Tibial artery (tissue), 4 donors: ENCODE measurements at regions not wholly inside any gene's neighbourhood (a gene's known extent, or its start where the extent isn't known, plus 50 kb on each side); places are given as distances from the start of the nearest gene placed in this dataset.
"Not testable (repeated sequence)": the region's sequence is repeated elsewhere in the genome, so short reads cannot be mapped to it uniquely, and the experiment has no call there.

Experiments
- DNase-seq, 2 donors: peaks; one replicate each; pipeline ENCODE4 v3.0.0-alpha.2; 2019
- H3K27ac ChIP-seq, 2 donors: fragments of 200-600 bp; sonication (generic) in 1 of 2; 1 replicate in 1 of 2; 2 replicates in 1 of 2; pipeline ENCODE4 v1.5.1; 2018 to 2019; ENCODE audit warnings: mild to moderate bottlenecking in 1 of 2
- H3K27me3 ChIP-seq, 2 donors: fragments of 200-600 bp; sonication (generic) in 1 of 2; one replicate each; pipeline versions ENCODE4 v1.5.1 to v1.6.0; 2016 to 2019
- H3K36me3 ChIP-seq, 3 donors: fragments of 200-600 bp; sonication (generic) in 2 of 3; one replicate each; pipeline ENCODE4 v1.5.1; 2016 to 2019; ENCODE audit warnings: mild to moderate bottlenecking in 2 of 3
- H3K4me1 ChIP-seq, 4 donors: fragments of 200-600 bp; sonication (generic) in 2 of 4; 1 replicate in 3 of 4; 2 replicates in 1 of 4; pipeline ENCODE4 v1.5.1; 2016 to 2019
- H3K4me3 ChIP-seq, 2 donors: fragments of 200-600 bp; sonication (generic) in 1 of 2; 1 replicate in 1 of 2; 2 replicates in 1 of 2; pipeline ENCODE4 v1.5.1; 2018 to 2019; ENCODE audit warnings: mild to moderate bottlenecking in 2 of 2
- H3K9me3 ChIP-seq, 3 donors: fragments of 200-600 bp; sonication (generic) in 1 of 3; one replicate each; pipeline ENCODE4 v1.5.1; 2016 to 2019
- CTCF ChIP-seq, 2 experiments: fragments of 200-600 bp in 1 of 2; fragments of 450-650 bp in 1 of 2; IDR thresholded peaks; one replicate each; pipeline ENCODE4 v1.5.1; 2017 to 2019; ENCODE audit warnings: antibody characterized with exemption in 2 of 2, mild to moderate bottlenecking in 1 of 2, moderate library complexity in 1 of 2
- intact Hi-C: fragments of 100-400 bp; cut with DNase I; formaldehyde crosslinking; loops from one replicate; pipeline ENCODE4 v1.15.0; 2023; ENCODE audit warnings: low total_unique reads

DNA sequence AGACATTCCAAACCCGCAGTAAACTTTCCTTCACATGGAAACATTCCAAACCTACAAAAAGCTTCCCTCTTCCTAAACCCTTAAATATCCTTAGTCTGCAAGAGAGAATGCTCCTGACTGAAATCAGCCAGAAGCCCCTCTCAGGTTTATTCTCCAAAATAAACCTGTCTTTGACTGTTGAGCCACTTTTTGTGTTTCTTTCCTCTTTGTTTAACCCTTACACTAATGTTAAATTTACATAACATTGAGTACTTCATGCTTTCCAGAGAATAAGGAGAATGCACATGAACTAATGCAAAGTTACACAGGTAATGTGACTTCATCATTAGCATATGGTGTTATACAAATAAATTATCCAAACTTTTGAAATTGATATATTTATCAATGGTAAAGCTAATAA lies 262.6 kb upstream of the PRKCQ start:
- intact Hi-C loops, result no loop called here
- no peak for TF ChIP-seq CTCF (IDR thresholded peaks at IDR 0.05)

DNA sequence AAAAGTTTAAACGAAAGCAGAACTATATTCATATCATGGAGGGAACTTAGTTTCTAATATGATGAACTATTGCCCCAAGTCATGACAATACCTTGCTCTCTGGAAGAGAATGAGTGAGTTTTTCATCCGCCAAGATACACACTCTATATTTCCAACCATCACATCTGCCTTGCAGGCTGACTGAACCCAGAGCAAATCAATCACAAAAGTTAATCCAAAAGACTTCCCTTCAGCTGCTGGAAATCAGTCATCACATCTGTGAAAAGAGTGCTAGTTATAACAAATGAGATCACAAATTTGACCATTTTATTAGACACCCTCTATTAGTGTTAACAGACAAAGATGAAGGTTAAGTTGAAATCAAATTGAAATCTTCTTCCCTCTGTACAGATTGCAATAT lies 261.7 kb upstream of the PRKCQ start:
- no peaks in the 10 kb centered on the region for H3K36me3 ChIP-seq
- H3K4me1 ChIP-seq, result no peaks in the 10 kb centered on the region
- H3K9me3 ChIP-seq, result peaks cover 0 to 10% (median 0%) of the 10 kb centered on the region in 3 donors
- intact Hi-C loops, result no loop called here
- DNase-seq, result no peak
- no peak overlapping the region for H3K27ac ChIP-seq
- no peak overlapping the region for H3K4me3 ChIP-seq
- H3K27me3 ChIP-seq, result no peaks in the 10 kb centered on the region
- TF ChIP-seq CTCF (IDR thresholded peaks at IDR 0.05), result no peak

More for the DNA sequence above, 262.6 kb upstream of the PRKCQ start:
- H3K27ac ChIP-seq, result no peak overlapping the region
- no peaks in the 10 kb centered on the region for H3K27me3 ChIP-seq
- H3K36me3 ChIP-seq, result no peaks in the 10 kb centered on the region
- no peaks in the 10 kb centered on the region for H3K4me1 ChIP-seq
- H3K9me3 ChIP-seq, result peaks cover 0 to 10% (median 0%) of the 10 kb centered on the region in 3 donors
- DNase-seq, result no peak
- no peak overlapping the region for H3K4me3 ChIP-seq

- no peak overlapping the region for H3K4me3 ChIP-seq
- H3K27ac ChIP-seq, result no peak overlapping the region
- H3K27me3 ChIP-seq, result no peaks in the 10 kb centered on the region
- no peak for TF ChIP-seq CTCF (IDR thresholded peaks at IDR 0.05)
- no peaks in the 10 kb centered on the region for H3K4me1 ChIP-seq
- no peaks in the 10 kb centered on the region for H3K36me3 ChIP-seq
- intact Hi-C loops, result no loop called here
- no peak for DNase-seq
- H3K9me3 ChIP-seq, result peaks cover 0 to 10% (median 0%) of the 10 kb centered on the region in 3 donors
Observed at GRCh38 chr10:6840766-6841165, 260.7 kb upstream of the PRKCQ start.

DNA sequence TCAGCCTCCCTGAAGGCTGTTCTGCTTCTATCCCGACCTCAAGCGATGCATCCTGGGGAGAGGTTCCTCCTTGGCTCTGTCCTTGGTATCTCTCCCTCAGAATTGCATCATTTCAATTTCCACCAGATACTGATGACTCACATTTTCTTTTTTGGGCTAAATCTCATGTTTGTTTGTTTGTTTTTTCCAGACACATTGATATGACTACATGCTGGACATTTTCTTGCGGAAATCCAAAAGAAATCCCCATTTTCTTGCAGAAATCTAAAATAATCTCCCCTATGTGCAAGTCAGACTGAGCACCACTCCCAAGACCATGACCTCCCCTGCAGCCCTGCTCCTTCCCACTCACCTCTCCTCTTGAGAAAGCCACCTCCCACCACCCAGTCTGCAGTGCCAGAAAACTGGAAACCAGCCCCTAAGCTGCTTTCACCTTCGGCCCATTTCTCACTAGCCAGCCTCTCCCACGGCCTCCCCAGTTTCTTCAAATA lies 260.2 kb upstream of the PRKCQ start:
- Histone ChIP-seq H3K27ac (no peak overlapping the region), H3K27me3 (no peaks in the 10 kb centered on the region), H3K36me3 (no peaks in the 10 kb centered on the region), H3K4me3 (no peak overlapping the region), H3K4me1 (no peaks in the 10 kb centered on the region), H3K9me3 (peaks cover 0 to 10% (median 0%) of the 10 kb centered on the region in 3 donors)
- TF ChIP-seq CTCF (IDR thresholded peaks at IDR 0.05), result no peak
- DNase-seq, result no peak
- intact Hi-C loops, result no loop called here

- intact Hi-C loops, result no loop called here
- Histone ChIP-seq H3K4me3 (no peak overlapping the region), H3K27ac (no peak overlapping the region), H3K4me1 (no peaks in the 10 kb centered on the region), H3K27me3 (no peaks in the 10 kb centered on the region), H3K9me3 (peaks cover 0 to 10% (median 0%) of the 10 kb centered on the region in 3 donors), H3K36me3 (no peaks in the 10 kb centered on the region)
- no peak for DNase-seq
- TF ChIP-seq CTCF (IDR thresholded peaks at IDR 0.05), result no peak
Observed at GRCh38 chr10:6838118-6838517, 258.0 kb upstream of the PRKCQ start.

DNA sequence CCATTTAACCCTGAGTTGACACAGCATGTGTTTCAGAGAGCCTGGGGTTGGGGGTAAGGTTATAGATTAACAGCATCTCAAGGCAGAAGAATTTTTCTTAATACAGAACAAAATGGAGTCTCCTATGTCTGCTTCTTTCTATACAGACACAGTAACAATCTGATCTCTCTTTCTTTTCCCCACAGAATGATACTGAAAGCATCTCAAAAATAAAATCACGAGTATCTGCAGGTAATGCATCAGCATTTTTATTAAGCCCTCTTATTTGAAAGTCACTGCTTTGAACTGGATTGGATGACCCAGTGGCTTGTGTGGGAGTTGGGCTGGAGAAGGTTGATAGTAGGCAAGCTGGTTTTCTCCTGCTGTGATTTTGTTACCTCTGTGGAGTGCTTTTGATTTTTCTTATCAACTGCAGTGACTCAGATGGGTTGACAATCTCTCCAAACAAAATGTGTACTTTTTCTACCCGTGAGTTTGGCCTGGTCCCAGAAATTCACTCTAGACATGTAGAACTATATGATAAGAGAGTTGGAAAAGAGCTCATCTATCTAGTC lies 253.5 kb upstream of the PRKCQ start:
- Histone ChIP-seq H3K27ac (no peak overlapping the region), H3K4me1 (no peaks in the 10 kb centered on the region), H3K27me3 (no peaks in the 10 kb centered on the region), H3K36me3 (no peaks in the 10 kb centered on the region), H3K4me3 (no peak overlapping the region), H3K9me3 (no peaks in the 10 kb centered on the region)
- DNase-seq, result no peak
- no peak for TF ChIP-seq CTCF (IDR thresholded peaks at IDR 0.05)
- intact Hi-C loops, result no loop called here

DNA sequence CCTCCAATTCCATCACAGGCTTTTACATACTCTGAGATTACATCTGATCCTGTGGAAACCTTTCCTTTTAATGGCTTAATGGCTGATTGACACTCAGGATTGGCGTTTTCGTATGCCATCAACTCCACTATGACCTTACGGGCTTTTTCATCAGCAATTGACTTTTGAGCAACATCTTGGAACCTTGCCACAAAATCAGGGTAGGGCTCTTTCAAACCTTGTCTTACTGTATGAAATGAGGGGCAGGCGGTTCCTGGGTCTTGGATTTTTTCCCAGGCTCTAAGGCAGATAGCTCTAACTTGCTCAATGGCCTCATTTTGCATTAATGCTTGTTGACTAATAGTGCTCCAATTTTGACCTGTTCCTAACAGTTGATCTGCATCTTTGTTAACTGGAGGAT lies 250.9 kb upstream of the PRKCQ start:
- DNase-seq, H3K36me3 ChIP-seq, H3K9me3 ChIP-seq, H3K27me3 ChIP-seq, intact Hi-C loops, H3K4me1 ChIP-seq, H3K27ac ChIP-seq, H3K4me3 ChIP-seq: not testable (repeated sequence)

DNA sequence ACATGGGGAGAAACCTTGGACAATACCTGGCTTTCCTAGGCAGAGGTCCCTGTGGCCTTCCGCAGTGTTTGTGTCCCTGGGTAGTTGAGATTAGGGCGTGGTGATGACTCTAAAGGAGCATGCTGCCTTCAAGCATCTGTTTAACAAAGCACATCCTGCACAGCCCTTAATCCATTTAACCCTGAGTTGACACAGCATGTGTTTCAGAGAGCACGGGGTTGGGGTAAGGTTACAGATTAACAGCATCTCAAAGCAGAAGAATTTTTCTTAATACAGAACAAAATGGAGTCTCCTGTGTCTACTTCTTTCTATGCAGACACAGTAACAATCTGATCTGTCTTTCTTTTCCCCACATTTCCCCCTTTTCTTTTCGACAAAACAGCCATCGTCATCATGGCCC lies 244.7 kb upstream of the PRKCQ start:
- H3K27me3 ChIP-seq, H3K36me3 ChIP-seq, H3K9me3 ChIP-seq, DNase-seq, H3K27ac ChIP-seq, H3K4me3 ChIP-seq, intact Hi-C loops, H3K4me1 ChIP-seq: not testable (repeated sequence)
